ENCODE measurements at regions not wholly inside any gene's neighbourhood (a gene's known extent, or its start where the extent isn't known, plus 50 kb on each side); places are given as distances from the start of the nearest gene placed in this dataset.
"Not testable (repeated sequence)": the region's sequence is repeated elsewhere in the genome, so short reads cannot be mapped to it uniquely, and the experiment has no call there.

DNA sequence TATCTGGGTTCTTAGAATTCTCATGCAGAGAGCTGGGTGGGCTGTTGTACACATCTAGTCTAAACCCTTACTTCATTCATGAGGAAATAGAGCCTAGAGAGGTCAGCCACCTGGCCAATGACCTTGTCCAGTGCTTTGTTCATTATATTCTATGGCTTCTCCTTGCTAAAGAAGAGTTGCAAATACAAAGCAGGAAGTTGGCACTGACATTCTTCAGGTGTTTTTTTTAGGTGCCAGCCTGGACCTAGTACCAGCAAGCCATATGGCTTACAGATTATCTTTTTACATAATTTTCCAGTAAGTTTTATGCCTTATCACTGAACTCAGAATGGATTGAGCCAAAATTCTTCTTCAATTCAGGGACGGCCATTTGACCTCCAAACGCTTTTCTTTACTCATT lies 54.7 kb upstream of the PGM2 start:
- no peak for DNase-seq (ENCODE audit: low spot score)

DNA sequence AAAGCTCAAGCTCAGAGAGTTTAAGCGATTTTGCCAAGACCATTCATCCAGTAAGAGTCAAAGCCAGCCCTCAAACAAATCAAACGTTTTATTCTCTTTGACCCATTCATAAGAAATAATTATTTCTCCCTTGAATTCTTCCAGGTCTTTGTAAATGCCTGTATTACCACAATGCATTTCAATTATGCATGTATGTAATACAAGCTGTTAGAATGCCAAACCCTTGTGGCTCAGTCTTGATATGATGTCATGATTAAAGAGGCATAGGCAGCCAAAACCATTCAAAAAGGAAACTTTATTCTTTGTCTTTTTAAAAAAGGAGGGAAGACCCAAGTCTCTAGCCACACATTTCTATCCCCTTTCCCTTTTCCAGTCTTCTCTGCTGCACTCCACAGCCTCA lies 56.5 kb upstream of the PGM2 start:
- DNase-seq (ENCODE audit: low spot score) = no peak

DNA sequence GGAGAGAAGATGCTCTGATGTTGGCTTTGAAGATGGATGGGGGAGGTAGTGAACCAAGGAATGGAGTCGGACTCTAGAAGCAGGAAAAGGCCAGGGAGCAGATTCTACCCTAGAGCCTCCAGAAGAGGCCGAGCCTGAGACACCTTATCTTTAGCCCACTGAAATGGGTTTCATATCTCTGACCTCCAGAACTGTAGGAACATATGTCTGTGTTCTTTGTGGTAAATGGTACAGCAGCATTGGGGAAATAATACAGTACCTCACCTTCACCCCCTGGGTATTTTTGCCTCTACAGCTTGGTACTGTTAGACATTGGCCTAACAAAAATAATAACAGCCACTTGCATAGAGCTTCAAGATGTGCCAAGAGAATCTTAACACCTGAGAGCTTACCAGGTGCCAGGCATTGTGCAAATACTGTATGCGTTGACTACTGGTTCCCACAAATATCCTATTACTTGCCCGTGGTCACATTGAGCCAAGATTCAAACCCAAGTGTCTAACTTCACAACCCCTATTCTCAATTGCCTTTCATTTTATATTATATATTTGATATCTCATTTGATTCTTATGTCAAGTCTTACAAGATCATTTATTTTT lies 57.0 kb upstream of the PGM2 start:
- no peak for DNase-seq (ENCODE audit: low spot score)

DNA sequence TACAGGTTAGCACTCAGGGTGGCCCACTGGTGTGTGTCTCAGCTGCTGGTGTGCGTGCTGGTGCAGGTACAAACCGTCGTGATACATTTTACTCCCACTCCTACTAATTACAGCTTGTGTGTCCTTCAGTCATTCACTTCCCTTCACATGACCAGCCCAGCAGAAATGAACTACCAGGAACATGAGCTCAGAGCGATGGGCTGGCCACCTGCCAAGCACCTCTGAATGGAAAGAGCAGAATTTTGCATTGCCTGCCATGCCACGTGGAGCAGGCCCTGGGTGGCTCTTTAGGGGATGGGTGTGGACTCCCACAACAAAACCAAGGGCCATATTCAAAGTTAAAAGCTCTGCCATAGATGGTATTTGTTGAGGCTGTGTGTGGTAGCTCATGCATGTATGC lies 58.9 kb upstream of the PGM2 start:
- DNase-seq (ENCODE audit: low spot score) = no peak

DNA sequence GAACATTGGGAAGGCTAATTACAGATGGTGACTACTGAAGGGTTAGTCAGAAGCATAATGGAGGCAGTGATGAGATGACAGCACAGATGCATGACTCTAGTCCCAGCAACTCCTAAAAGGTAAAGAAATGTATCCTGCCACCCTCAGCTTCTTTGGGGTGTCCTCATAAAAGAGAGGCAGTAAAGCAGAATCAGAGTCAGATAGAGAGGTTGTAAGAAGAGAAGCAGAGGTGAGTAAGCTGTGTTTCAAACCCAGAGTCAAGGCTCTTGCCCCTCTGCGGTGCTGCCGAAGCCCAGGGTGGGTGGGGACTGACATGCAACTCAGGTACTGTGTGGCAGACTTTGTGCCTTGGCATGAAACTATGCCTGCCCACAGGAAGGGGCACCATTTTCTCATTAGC lies 59.5 kb upstream of the PGM2 start:
- DNase-seq (ENCODE audit: low spot score) = no peak

DNA sequence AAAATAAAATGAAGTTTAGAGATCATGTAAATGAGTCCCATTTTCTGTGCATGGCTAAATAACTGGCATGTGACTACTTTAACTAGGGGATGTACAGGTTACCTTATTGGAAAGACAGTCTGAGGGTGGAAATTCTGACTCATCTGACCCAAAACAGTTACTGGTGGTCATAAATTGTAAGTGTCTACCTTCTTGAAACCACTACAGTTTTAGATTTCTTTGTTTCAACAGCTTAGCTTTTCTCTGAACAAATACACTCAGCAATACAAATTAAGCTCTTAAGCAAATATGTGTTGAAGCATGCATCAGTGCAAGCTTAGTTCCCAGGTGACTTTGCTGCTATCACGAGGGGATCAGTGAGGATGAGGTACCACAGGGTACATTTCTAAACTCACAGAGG lies 60.7 kb upstream of the PGM2 start:
- no peak for DNase-seq (ENCODE audit: low spot score)

DNA sequence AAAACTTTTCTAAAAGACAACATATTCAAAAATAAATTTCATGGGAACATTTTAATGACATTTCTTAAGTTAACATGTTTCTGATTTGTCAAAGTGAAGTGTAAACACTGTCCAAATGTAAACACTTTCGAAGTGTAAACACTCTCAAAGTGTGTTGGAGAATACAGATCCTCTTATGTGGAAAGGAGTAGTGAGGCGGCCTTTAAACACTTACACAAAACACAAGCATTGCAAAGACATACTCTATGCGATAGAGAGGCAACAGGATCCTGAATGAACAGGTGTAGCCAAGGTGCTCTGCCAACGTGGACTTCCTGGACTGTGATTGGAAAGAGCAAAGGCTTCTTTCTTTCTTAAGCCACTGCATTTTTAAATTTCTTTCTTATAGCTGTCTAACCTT lies 62.7 kb upstream of the PGM2 start:
- DNase-seq (ENCODE audit: low spot score) = no peak

DNA sequence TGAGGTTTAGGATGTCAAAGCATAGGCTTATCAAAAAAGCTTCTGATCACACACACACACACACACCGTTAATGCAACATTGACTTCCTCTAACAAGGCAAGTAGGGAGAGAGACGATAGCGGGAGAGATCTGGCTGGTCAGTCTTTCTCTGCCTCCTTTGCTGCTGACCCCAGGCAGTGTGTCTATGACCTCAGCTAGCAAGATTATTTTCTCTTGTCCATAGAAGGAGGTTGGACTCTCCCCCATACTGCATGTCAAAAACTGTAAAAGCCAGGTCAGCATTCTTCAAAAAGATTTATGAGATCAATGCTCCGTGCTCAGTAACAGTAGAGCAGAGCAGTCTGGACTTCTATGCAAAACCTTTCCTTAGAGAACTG lies 63.5 kb upstream of the PGM2 start:
- DNase-seq (ENCODE audit: low spot score) = no peak

DNA sequence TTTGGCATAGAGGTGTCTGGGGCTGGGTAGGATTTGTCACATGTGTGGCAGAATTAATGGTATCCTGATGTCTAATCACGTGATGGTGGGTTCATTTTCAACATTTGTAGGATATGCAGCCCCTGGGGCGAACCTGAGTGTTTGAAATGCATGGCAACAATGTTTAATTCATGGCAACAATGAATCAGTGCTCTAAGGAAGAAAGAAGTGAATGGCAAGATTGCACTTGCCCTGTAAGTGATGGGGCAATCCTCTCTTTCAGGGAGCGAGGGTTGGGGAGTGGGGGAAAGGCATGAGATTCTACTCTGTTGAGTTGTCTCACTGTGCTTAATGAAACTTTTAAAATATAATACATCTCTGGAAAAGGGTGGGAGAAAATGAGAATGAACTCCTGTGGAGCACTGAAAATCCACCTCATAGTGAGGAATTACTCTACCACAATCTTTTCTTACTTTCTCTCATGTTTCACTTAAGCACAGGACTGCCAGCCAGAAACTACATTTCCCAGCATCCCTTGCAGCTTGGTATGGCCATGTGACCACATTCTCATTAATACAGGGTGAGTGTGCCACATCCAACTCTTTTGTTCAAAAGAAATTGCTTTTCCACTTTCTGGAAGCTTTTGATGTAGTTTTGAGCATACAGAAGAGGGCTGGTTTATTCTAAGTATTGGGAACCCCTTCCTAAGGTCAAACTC lies 64.0 kb upstream of the PGM2 start:
- DNase-seq (ENCODE audit: low spot score) = peak; percentile 55

DNA sequence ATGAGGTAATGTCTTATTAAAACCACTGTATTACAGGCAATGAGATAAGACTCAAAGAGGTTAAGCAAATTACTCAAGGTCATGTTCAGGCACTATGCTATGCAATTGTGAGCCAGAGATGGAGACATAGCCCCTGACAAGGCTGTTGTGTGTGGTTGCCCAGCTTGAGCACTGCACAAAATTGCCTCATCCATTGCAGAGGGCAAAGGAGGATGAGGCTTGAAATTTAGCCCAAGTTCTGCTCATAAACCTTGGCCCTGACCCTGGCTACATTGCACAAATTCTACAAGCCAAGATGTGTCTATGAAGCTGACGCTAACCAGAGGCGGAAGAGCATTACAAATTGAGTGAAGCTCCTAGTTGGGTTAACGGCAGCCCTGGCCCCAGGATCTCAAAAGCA lies 65.6 kb upstream of the PGM2 start:
- DNase-seq (ENCODE audit: low spot score) = no peak

DNA sequence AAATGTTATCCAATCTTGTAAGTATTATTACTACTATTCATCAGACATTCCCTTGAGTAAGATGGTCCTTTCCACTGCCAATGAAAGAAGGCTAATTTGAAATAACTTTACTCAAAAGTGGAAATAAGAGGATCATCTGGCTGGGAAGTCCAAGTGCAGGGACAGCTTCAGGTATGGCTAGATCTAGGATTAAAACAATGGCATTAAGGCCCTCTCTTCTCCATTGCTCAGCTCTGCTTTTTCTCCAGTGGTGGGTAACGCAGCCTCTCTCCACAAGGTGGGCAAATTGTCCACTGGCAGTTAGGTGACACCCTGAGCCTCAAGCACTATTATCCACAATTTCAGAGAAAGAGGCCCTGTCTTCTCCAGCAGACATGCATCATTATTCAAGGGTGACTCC lies 66.7 kb upstream of the PGM2 start:
- DNase-seq (ENCODE audit: low spot score) = no peak

DNA sequence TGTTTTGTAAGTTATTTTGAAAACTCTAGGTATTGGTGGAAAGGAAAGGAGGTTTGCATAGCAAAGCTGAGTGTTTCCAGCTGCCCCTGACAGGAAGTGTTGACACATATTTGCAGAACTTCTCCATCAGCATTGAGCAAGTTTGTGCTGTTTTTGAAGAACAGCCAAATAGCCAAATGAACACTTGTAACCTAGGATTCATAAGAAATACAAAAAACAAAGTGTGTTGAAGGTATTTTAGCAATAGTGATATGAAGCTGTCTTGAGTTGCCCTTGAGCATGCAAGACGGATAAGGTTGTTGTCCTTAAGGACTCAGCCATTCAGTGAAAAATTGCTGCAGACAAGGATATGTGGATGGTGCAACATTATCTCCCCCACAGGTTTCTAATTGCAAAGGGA lies 68.3 kb upstream of the PGM2 start:
- DNase-seq (ENCODE audit: low spot score) = no peak

DNA sequence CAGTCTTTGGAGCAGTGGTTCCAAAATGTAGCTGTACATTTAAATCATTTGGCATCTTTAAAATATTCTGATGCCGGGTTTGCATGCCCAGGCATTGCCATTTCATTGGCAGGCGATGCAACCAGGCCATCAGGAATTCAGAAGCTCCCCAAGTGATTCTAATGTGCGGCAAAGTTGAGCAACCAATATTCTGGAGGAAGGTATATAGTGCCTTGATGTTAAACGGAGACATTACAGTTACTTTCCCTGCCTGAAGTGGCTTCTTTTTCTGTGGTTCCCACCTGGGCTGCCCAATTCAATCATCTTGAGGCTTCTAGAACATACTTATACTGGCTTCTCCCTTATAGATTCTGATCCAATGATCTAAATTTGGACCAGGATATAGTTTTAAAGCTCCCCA lies 68.7 kb upstream of the PGM2 start:
- no peak for DNase-seq (ENCODE audit: low spot score)

DNA sequence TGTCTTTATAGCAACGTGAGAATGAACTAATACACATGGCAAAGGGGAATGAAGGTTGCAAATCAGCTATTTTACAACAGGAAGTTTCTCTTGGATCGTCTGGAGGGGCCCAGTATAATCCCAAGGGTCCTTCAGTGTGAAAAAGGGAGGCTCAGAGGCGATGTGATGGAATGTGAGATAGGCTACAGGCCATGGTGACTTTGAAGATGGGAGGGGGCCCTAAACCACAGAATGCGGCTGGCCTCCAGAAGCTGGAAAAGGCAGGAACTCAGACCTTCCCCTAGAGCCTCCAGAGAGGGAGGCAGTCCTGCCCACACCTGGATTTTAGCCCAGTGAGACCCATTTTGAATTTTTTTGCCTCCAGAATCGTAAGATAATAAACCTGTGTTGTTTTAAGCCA lies 69.4 kb upstream of the PGM2 start:
- DNase-seq (ENCODE audit: low spot score) = no peak

DNA sequence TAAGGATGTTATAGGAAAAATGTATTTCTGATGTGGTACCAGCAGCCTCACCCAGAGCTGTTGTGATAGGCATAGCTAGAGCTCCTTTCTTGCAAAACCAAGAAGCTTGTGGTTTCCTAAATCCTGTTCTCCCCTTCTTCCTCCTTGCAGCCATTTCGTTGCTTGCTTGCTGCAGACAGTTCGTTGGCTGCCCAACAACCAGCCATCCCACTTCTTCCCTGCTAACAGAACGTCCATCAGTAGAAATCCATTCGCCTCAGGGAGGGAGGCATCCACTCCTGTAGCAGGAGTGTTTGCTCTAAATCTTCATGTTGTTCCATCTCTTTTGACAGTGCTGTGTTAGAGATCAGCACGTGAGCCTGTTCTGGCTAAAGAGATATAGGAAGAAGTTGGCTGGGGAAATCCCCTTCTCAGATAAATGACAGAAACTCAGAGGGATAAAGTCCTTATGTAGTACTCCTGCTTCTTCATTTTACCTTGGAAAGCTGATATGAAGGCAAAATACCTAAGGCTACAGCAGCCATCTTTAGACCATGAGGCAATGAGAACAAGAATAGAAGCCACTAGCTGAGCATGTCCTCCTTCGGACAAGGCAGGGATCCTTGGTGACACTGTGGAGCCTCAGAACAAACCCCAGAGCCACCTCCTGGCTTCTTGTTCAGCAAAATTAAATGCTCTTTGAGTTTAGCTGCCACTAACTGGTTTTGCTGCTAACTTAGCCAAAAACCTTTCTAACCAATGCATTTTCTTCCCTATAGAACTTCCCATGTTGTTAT lies 68.4 kb upstream of the RELL1 start:
- no peak for DNase-seq (ENCODE audit: low spot score)

DNA sequence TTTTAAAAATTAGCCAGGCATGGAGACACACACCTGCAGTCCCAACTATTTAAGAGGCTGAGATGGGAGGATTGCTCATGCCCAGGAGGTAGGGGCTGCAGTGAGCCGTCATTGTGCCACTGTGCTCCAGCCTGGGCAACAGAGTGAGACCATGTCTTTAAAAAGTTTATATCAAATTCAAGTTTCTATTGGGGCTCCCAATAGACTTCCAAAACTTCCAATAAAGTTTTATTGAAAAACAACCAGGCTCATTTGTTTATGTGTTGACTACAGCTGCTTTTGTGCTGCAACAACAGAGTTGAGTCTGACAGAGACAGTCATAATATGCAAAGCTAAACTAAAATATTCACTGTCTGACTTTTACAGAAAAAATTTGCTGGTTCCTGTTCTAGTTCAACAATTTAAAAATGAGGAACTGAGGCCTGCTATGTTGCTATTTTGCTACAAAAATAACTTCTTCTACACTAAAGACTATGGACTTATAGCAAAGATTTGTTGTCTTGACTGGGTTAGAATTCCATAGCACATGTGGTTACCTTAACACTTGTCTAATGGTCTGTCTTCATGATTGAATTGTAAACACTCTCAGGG lies 63.3 kb upstream of the RELL1 start:
- DNase-seq (ENCODE audit: low spot score) = no peak

DNA sequence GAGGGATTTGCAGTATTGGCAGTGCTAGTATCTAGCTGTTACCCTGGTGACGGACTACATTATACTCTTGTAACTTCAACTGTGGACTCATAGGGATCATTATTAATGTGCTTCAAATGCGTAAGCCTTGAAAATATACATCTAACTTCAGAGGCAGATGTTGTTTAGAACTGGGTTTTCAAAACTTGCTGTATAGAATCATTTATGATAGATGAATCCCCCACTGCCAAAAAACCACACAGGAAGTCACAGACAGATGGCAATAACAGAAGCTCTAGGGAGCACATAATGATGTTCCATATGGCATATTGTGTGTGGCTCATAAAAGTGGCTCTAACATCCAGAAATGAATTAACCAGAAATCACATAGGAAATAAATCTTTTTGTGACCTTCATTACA lies 62.3 kb upstream of the RELL1 start:
- no peak for DNase-seq (ENCODE audit: low spot score)

DNA sequence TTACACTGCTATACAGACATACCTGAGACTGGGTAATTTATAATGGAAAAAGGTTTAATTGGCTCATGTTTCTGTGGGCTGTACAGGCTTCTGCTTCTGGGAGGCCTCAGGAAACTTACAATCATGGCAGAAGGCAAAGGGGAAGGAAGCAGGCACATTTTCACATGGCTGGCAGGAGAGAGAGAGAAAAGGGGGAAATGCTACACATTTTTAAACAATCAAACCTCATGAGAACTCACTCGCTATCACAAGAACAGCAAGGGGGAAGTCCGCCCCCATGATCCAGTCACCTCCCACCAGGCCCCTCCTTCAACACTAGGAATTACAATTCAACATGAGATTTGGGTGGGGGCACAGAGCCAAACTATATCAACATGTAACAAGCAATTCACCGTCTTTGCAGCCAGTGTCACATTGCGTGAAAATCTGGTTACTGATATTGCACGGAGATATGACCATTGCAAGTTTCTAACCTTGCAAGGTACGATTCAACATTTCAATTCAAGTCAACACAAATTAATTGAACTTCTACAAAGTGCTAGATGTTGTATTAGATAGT lies 61.7 kb upstream of the RELL1 start:
- no peak for DNase-seq (ENCODE audit: low spot score)

DNA sequence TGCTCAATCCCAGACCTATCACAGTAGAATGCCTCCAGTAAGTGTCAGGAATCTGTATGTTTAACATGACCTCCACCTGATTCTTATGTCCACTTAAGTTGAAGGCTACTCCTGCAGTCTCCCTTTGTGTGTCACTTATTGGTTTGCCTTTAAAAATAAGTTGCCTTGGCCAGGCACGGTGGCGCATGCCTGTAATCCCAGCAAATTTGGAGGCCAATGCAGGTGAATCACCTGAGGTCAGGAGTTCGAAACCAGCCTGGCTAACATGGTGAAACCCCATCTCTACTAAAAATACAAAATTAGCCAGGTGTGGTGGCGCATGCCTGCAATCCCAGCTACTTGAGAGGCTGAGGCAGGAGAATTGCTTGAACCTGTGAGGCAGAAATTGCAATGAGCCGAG lies 60.7 kb upstream of the RELL1 start:
- not testable (repeated sequence) for DNase-seq (ENCODE audit: low spot score)

DNA sequence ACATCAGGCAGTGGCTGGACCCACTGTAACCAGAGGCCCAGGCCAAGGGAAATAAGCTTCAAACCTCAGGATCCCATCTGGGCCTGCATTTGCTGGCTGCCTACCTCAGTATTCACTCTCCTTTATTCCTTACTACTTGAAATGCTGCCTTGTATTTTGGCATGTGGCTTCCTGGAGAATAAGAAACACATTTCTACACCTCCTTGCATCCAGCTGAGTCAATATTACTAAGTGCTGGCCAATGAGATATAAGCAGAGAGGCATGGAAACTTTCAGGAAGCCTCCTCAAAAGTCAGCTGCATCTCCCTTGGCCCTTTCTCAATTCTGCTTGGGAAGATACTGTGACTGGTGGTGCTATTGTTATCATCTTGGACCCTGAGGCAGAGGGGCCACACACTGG lies 59.8 kb upstream of the RELL1 start:
- DNase-seq (ENCODE audit: low spot score) = no peak

DNA sequence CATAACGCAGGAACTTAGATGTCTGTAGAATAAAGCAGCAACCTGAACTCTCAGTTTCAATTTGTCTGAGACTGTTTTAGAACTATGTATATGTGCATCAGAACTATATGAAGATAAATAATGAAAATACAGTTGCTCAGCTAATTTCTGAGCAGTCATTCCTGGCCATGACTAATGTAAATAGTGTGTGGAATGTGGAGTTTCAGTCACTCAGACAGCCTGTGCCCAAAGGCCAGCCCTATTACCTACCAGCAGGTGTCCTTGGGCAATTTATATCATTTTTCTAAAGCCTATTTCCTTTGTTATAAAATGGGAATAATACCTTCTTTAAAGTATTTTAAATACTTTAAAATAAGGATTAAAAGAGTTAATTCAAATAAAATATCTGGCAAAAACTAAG lies 56.0 kb upstream of the RELL1 start:
- DNase-seq (ENCODE audit: low spot score) = no peak

DNA sequence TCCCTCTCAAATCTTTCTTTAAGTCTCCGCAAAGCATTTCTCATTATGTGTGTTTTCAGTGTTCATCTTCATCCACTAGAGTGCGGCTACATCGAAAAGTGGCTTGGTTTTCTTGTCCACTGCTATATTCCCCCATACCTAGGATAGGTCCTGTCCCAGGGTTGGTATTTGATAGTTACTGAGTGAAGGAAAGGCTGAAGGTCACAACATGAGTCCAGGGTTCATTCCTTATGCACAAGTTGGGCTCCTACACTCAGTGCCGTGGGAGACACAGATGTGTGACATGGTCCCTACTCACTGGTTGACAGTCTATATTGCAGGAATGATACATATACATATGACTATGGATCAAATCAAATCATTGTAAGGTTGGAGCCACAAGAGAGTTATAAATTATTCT lies 55.4 kb upstream of the RELL1 start:
- DNase-seq (ENCODE audit: low spot score) = no peak

DNA sequence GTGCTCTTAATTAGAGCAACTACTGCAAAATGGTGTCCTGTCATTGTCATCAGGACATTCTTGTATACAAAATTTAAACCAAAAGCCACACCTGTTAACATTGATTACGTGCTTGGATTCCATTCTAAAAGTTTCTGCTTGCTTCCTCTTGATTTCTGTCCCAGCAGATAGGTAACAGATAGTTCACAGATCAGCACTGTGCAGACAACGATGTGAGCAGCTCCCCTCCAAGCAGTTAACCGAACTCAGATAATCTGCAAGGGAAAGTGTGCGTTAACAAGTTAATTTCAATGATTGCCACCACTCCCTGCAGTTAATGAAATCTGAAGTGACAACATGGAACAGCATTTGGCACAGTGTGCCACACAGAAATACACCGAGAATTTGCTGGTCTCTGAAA lies 54.4 kb upstream of the RELL1 start:
- DNase-seq (ENCODE audit: low spot score) = no peak
